ENCODE measurements at regions not wholly inside any gene's neighbourhood (a gene's known extent, or its start where the extent isn't known, plus 50 kb on each side); places are given as distances from the start of the nearest gene placed in this dataset.
A peak's percentile ranks its signal among the peaks of the same experiment; 100 is the strongest.

DNA sequence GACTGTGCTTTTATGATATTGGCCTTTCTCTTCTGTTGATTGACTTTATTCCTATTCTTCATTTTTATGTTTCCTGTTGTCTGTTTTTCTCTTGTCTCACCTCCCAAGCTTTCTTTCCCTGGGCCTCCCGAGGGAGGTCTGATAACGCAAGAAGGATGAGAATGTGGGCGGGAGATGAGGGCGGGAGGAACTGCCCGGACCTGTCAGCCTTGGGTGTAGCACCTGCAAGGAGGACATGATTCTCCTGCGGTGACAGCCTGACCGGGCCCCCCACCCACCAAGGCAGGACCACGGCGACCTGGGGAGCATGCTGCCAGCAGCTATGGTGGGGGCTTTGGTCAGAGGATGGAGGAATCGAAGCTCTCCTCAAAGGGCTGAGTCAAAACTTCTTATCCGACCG is 86.9 kb downstream of the PLEKHG1 start:
- CTCF ChIA-PET: interaction anchor here (0.7 to 5.0 kb wide), 31 partner anchors 9 to 638 kb away, joined by 3 to 33 read pairs (median 4); partner anchors contain the start of gene PLEKHG1
- POLR2A ChIA-PET: no interaction called here
- DNase-seq (ENCODE audit: extremely low spot score): no peak
- TF ChIP-seq, protein P1, sequence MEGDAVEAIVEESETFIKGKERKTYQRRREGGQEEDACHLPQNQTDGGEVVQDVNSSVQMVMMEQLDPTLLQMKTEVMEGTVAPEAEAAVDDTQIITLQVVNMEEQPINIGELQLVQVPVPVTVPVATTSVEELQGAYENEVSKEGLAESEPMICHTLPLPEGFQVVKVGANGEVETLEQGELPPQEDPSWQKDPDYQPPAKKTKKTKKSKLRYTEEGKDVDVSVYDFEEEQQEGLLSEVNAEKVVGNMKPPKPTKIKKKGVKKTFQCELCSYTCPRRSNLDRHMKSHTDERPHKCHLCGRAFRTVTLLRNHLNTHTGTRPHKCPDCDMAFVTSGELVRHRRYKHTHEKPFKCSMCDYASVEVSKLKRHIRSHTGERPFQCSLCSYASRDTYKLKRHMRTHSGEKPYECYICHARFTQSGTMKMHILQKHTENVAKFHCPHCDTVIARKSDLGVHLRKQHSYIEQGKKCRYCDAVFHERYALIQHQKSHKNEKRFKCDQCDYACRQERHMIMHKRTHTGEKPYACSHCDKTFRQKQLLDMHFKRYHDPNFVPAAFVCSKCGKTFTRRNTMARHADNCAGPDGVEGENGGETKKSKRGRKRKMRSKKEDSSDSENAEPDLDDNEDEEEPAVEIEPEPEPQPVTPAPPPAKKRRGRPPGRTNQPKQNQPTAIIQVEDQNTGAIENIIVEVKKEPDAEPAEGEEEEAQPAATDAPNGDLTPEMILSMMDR (IDR thresholded peaks at IDR 0.05; ENCODE audit: control extremely low read depth, extremely low read depth, low read depth, missing control alignments): no peak

DNA sequence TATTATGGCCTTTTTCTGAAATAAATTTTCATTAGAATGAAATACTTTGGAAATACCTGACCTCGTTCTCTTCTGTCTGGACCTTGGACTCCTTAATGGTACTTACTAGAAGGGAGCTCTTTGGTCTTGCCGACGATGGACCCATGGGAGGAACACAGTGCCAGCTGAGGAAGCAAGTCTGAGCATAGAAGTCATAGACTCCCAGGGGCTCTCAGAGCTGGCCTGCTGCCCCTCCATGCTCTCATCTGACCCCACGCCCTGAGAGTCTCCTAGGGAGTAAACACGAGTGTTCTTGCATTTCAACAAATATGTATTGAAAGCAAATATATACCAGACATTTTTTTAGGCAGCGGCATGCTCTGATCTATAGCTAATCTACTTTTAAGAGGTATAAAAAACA is 87.8 kb downstream of the PLEKHG1 start:
- TF ChIP-seq, protein P1 (IDR thresholded peaks at IDR 0.05; ENCODE audit: control extremely low read depth, extremely low read depth, low read depth, missing control alignments): no peak
- no peak for DNase-seq (ENCODE audit: extremely low spot score)
- ChIA-PET POLR2A (no interaction called here), CTCF (interaction anchor here (1.2 to 5.0 kb wide), 10 partner anchors 8 to 637 kb away, joined by 3 to 33 read pairs (median 4); no protein-coding TSS in a partner anchor)

DNA sequence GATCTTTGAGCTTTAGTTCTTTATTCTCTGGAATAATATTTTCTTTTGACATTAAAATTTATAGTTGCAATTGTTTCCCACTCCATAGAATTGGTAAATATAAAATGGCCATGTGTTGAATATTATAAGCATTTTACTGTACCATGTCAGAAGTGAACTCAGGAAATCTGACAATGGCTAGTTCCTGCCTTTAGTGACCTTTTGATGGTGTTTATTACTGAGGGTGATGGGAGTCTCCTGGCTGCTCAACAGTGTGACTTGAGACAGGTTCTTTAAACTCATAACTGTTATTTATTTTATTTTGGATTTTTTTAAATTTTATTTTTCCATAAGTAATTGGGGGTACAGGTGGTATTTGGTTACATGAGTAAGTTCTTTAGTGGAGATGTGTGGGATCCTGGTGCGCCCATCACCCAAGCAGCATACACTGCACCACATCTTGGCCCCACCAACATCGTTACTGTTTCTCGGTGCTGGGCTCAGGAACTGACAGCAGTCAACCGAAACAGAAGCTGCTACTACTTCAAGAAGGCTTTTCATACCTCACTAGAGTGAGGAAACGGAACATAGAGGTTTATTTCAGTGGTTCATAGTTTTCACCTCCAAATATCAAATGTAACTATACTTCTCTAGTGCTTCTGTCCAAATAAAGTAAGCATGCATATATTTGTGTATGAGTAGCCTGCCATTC is 90.4 kb downstream of the PLEKHG1 start:
- ChIA-PET CTCF (no interaction called here), POLR2A (no interaction called here)
- TF ChIP-seq, protein P1 (IDR thresholded peaks at IDR 0.05; ENCODE audit: control extremely low read depth, extremely low read depth, low read depth, missing control alignments): no peak
- DNase-seq (ENCODE audit: extremely low spot score): peak; percentile 28

DNA sequence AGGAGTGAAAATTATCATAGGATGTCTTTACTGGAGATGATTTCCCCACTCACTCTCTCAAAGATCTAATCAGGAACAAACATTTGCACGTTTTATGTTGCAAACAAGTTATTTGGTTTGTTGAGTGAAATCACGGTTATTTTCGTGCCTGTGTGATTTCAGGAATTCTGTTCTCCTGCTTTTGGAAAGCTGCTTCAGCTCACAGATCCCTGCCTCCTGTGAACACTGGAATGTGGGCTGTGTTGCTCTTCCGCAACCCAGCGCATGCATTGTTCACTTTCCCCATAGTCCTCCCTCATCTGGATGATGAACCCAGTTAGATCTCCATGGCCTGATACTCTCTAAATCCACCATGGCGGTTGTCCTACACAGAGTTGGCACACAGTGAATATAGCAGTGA is 91.0 kb downstream of the PLEKHG1 start:
- CTCF ChIA-PET: no interaction called here
- DNase-seq (ENCODE audit: extremely low spot score): no peak
- POLR2A ChIA-PET: no interaction called here
- TF ChIP-seq, protein P1 (IDR thresholded peaks at IDR 0.05; ENCODE audit: control extremely low read depth, extremely low read depth, low read depth, missing control alignments): no peak

DNA sequence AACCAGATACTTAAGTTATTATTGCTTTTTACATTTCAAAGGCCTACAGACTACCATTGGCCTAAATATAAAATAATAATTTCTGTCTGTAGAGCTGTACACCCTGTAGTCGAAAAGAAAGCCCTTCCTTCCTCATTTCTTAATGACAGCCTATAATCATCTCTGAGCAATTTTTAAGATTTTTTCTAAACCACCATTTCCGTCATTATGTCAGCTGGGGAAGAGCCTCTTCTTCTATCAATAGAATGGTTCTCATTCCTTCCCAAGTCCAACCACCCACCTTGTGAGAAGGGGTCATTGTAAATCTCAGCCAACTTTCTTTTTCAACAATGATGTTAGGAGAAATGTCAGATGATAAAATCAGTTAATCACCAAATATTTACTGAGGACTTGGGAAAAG is 91.8 kb downstream of the PLEKHG1 start:
- TF ChIP-seq, protein P1 (IDR thresholded peaks at IDR 0.05; ENCODE audit: control extremely low read depth, extremely low read depth, low read depth, missing control alignments): no peak
- DNase-seq (ENCODE audit: extremely low spot score): no peak
- ChIA-PET POLR2A (no interaction called here), CTCF (no interaction called here)

DNA sequence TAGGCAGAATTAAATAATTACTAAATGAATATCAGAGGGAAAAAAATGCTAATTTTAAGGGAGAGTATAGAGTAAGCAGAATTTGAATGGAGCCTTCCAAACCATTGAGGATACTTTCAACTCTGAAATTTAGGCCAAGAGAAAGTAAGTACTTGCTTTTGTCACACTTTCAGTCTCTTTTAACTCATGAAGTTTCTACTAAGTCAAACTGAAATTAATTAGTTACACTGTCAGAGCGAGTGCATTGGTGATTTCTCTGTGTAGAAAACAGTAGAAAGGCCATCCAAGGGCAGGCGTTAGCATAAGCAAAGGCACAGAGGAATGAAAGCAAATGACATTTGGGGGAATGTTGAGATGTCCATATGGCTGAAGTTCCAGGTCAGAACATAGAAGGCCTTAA is 92.9 kb downstream of the PLEKHG1 start:
- CTCF ChIA-PET: no interaction called here

More for the DNA sequence above, 92.9 kb downstream of the PLEKHG1 start:
- POLR2A ChIA-PET: no interaction called here
- DNase-seq (ENCODE audit: extremely low spot score): peak; percentile 39
- TF ChIP-seq, protein P1 (IDR thresholded peaks at IDR 0.05; ENCODE audit: control extremely low read depth, extremely low read depth, low read depth, missing control alignments): no peak
